CD14-positive monocyte (primary cell): ENCODE measurements at regions not wholly inside any gene's neighbourhood (a gene's known extent, or its start where the extent isn't known, plus 50 kb on each side); places are given as distances from the start of the nearest gene placed in this dataset.

Experiments used
- DNase-seq, 3 donors: peaks; one replicate each; pipeline ENCODE4 v3.0.0-alpha.2; 2011 to 2022
- H2AFZ ChIP-seq: 2 replicates; pipeline ENCODE4 v1.6.0; 2012; ENCODE audit warnings: mild to moderate bottlenecking, low read depth, low read length, inconsistent platforms; ENCODE audit not compliant: insufficient read depth, poor library complexity, severe bottlenecking
- H3K27ac ChIP-seq, 2 donors: 1 replicate in 1 of 2; 2 replicates in 1 of 2; pipeline ENCODE4 v1.5.1; 2012 to 2013; ENCODE audit warnings: low read length in 2 of 2, control low read depth in 1 of 2, inconsistent platforms in 1 of 2, low read depth in 1 of 2, mild to moderate bottlenecking in 1 of 2
- H3K27me3 ChIP-seq, 2 donors: one replicate each; pipeline versions ENCODE4 v1.6.0 to v1.6.1; 2011 to 2013; ENCODE audit warnings: low read length in 2 of 2; ENCODE audit not compliant: control insufficient read depth in 2 of 2, insufficient read depth in 2 of 2
- H3K36me3 ChIP-seq, 2 donors: replicated peaks in 1 of 2; 1 replicate in 1 of 2; 2 replicates in 1 of 2; pipeline versions ENCODE4 v1.5.1 to v1.6.1; 2012 to 2013; ENCODE audit warnings: low read length in 2 of 2, control low read depth in 1 of 2, inconsistent platforms in 1 of 2, mild to moderate bottlenecking in 1 of 2; ENCODE audit not compliant: insufficient read depth in 2 of 2, control insufficient read depth in 1 of 2
- H3K4me1 ChIP-seq, 2 donors: 1 replicate in 1 of 2; 2 replicates in 1 of 2; pipeline versions ENCODE4 v1.5.1 to v1.6.1; 2012 to 2013; ENCODE audit warnings: low read length in 2 of 2, control low read depth in 1 of 2, inconsistent platforms in 1 of 2, mild to moderate bottlenecking in 1 of 2, moderate library complexity in 1 of 2; ENCODE audit not compliant: insufficient read depth in 2 of 2, control insufficient read depth in 1 of 2
- H3K4me2 ChIP-seq: replicated peaks from 2 replicates; pipeline ENCODE3; 2012; ENCODE audit warnings: low read length, moderate library complexity, mild to moderate bottlenecking; ENCODE audit not compliant: poor library complexity, severe bottlenecking; ENCODE audit errors: extremely low read depth
- H3K4me3 ChIP-seq, 3 experiments: fragments of 200-600 bp in 1 of 3; sonication (generic) in 1 of 3; replicated peaks in 1 of 3; 1 replicate in 2 of 3; 2 replicates in 1 of 3; pipeline ENCODE4 v1.5.1; 2011 to 2013; ENCODE audit warnings: low read length in 3 of 3, mild to moderate bottlenecking in 3 of 3, control low read depth in 2 of 3, low read depth in 2 of 3, inconsistent platforms in 1 of 3, moderate library complexity in 1 of 3
- H3K79me2 ChIP-seq: 2 replicates; pipeline ENCODE4 v1.6.0; 2012; ENCODE audit warnings: mild to moderate bottlenecking, control low read depth, inconsistent platforms, low read length, moderate library complexity; ENCODE audit not compliant: insufficient read depth
- H3K9ac ChIP-seq: 2 replicates; pipeline ENCODE4 v1.6.0; 2017; ENCODE audit warnings: low read length, mild to moderate bottlenecking; ENCODE audit not compliant: insufficient read depth, poor library complexity, severe bottlenecking
- H3K9me3 ChIP-seq, 2 donors: replicated peaks in 1 of 2; 1 replicate in 1 of 2; 2 replicates in 1 of 2; pipeline versions ENCODE4 v1.5.1 to v1.6.1; 2012 to 2013; ENCODE audit warnings: low read length in 2 of 2, control low read depth in 1 of 2; ENCODE audit not compliant: control insufficient read depth in 1 of 2, insufficient read depth in 1 of 2
- H4K20me1 ChIP-seq: 2 replicates; pipeline ENCODE4 v1.6.0; 2012; ENCODE audit warnings: mild to moderate bottlenecking, low read length, control low read depth, moderate library complexity; ENCODE audit not compliant: insufficient read depth
- H3K27ac Mint-ChIP-seq, 7 donors: one replicate each; pipeline ENCODE4 v1.8.0; 2020; ENCODE audit warnings: mild to moderate bottlenecking in 7 of 7, mixed read lengths in 7 of 7, moderate library complexity in 6 of 7, inconsistent platforms in 2 of 7
- H3K27me3 Mint-ChIP-seq, 3 donors: one replicate each; pipeline ENCODE4 v1.8.0; 2021 to 2022; ENCODE audit warnings: low read depth in 3 of 3, mild to moderate bottlenecking in 3 of 3, mixed read lengths in 3 of 3, moderate library complexity in 3 of 3, inconsistent platforms in 1 of 3
- H3K36me3 Mint-ChIP-seq, 2 donors: one replicate each; pipeline ENCODE4 v1.8.0; 2020; ENCODE audit warnings: mixed read lengths in 2 of 2, inconsistent platforms in 1 of 2, mild to moderate bottlenecking in 1 of 2
- H3K4me1 Mint-ChIP-seq: one replicate; pipeline ENCODE4 v1.8.0; 2020; ENCODE audit warnings: mild to moderate bottlenecking, mixed read lengths
- H3K4me3 Mint-ChIP-seq, 2 donors: one replicate each; pipeline ENCODE4 v1.8.0; 2020; ENCODE audit warnings: mild to moderate bottlenecking in 2 of 2, mixed read lengths in 2 of 2, moderate library complexity in 1 of 2
- H3K9me3 Mint-ChIP-seq, 7 donors: one replicate each; pipeline ENCODE4 v1.8.0; 2020 to 2022; ENCODE audit warnings: mixed read lengths in 7 of 7, mild to moderate bottlenecking in 6 of 7, moderate library complexity in 6 of 7, inconsistent platforms in 2 of 7
- CTCF ChIP-seq: fragments of 200-600 bp; IDR thresholded peaks from one replicate; pipeline ENCODE4 v1.8.0; 2022; ENCODE audit warnings: antibody characterized with exemption, mild to moderate bottlenecking
- WGBS: methylation state at CpG from one replicate; pipeline ENCODE4 v1.1.5; 2013; ENCODE audit warnings: missing lambda C conversion rate; ENCODE audit not compliant: insufficient coverage; 5-methylcytosine and 5-hydroxymethylcytosine counted together
- intact Hi-C, 2 donors: fragments of 100-400 bp; cut with micrococcal nuclease; formaldehyde crosslinking; loops; one replicate each; pipeline versions ENCODE4 v1.15.0 to v1.15.1; 2023

DNA sequence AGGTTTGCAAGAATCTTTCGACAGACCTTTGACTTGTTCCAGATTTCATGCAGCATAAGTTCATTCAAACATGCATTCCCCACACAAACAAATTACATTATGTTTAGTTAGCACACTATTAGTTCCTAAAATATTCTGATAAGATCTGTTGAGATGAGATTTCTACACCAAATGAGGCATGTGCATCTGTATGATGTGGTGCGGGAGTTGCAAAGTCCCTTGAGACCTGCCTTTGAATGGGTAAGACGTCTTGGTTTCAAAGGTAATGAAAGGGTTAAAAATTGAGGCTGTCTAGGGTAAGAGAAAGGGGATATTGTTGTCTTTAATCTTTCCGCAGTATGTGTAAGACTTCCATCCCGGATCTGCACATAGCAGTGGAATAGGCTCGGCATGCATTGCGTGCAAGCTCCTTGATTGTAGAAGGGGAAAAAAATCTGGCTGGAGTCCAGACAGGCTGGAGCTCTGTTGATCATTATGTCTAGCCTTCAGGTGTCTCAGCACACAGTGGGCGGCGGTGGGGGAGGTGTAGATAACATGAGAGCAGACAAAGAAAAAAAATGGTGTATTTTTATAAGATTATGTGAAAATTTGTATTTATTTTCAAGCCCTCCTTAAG is 296.6 kb downstream of the PTPRC start:
- H4K20me1 ChIP-seq = peaks cover 9% of the 10 kb centered on the region
- H3K9me3 Mint-ChIP-seq = peaks cover 2 to 5% (median 3%) of the 10 kb centered on the region in 7 donors
- peaks cover 22% of the 10 kb centered on the region for H3K4me1 Mint-ChIP-seq
- no peaks in the 10 kb centered on the region for H3K27me3 ChIP-seq
- intact Hi-C loops = loop anchor here in 1 of 2 donors (5.0 kb wide), 1 partner anchor 72 kb away; no protein-coding TSS in a partner anchor
- peak overlapping the region; percentile 26 to 90 for H3K27ac ChIP-seq
- no peak overlapping the region for H3K4me3 Mint-ChIP-seq
- H3K36me3 ChIP-seq = no peaks in the 10 kb centered on the region
- peaks cover 0 to 2% of the 10 kb centered on the region in 2 donors for H3K9me3 ChIP-seq
- no peak for TF ChIP-seq CTCF
- H2AFZ ChIP-seq = peak overlapping the region; percentile 50
- peaks cover 63% of the 10 kb centered on the region for H3K79me2 ChIP-seq
- no peak overlapping the region for H3K27ac Mint-ChIP-seq
- H3K4me2 ChIP-seq = peak overlapping the region; percentile 84
- 0% methylated on average over 6 of the region's 9 CpGs for WGBS
- DNase-seq = peak; percentile 63 to 92 (median 83)
- H3K4me3 ChIP-seq = peak overlapping the region; percentile 77 to 100 (median 93)
- no peaks in the 10 kb centered on the region for H3K27me3 Mint-ChIP-seq
- peaks cover 18 to 43% of the 10 kb centered on the region in 2 donors for H3K4me1 ChIP-seq
- peak overlapping the region; percentile 71 for H3K9ac ChIP-seq
- peaks cover 1 to 4% of the 10 kb centered on the region in 2 donors for H3K36me3 Mint-ChIP-seq

GRCh38 chr1:198936371-198937083 is 297.7 kb downstream of the PTPRC start:
- no peaks in the 10 kb centered on the region for H3K27me3 Mint-ChIP-seq
- no peaks in the 10 kb centered on the region for H3K36me3 ChIP-seq
- DNase-seq = peak in 1 of 3 donors; percentile 9

More at GRCh38 chr1:198936371-198937083, 297.7 kb downstream of the PTPRC start:
- peaks cover 12 to 32% of the 10 kb centered on the region in 2 donors for H3K4me1 ChIP-seq
- no peak overlapping the region for H3K4me3 Mint-ChIP-seq
- 8% methylated on average over 2 of the region's 6 CpGs for WGBS
- H3K36me3 Mint-ChIP-seq = peaks cover 4 to 6% of the 10 kb centered on the region in 2 donors
- peak overlapping the region; percentile 71 for H3K9ac ChIP-seq
- peak overlapping the region in 6 of 7 donors; percentile 91 to 96 (median 94) for H3K27ac Mint-ChIP-seq
- H3K4me2 ChIP-seq = peak overlapping the region; percentile 84
- peaks cover 4 to 10% (median 6%) of the 10 kb centered on the region in 7 donors for H3K9me3 Mint-ChIP-seq
- peak overlapping the region; percentile 53 for H2AFZ ChIP-seq
- peak overlapping the region; percentile 77 to 100 (median 93) for H3K4me3 ChIP-seq
- no peaks in the 10 kb centered on the region for H3K27me3 ChIP-seq
- intact Hi-C loops = loop anchor here in 1 of 2 donors (2.0 to 5.0 kb wide), 2 partner anchors 14 to 71 kb away; no protein-coding TSS in a partner anchor
- peaks cover 0 to 2% of the 10 kb centered on the region in 2 donors for H3K9me3 ChIP-seq
- H3K4me1 Mint-ChIP-seq = peaks cover 18% of the 10 kb centered on the region
- H4K20me1 ChIP-seq = peaks cover 9% of the 10 kb centered on the region
- peak overlapping the region; percentile 77 to 90 for H3K27ac ChIP-seq
- peaks cover 58% of the 10 kb centered on the region for H3K79me2 ChIP-seq
- TF ChIP-seq CTCF = no peak
